Transverse colon (tissue), 4 donors: ENCODE measurements at regions not wholly inside any gene's neighbourhood (a gene's known extent, or its start where the extent isn't known, plus 50 kb on each side); places are given as distances from the start of the nearest gene placed in this dataset.

Experiments
- DNase-seq: peaks from one replicate; pipeline ENCODE4 v3.0.0-alpha.2; 2019
- H3K27ac ChIP-seq, 4 donors: fragments of 200-600 bp; sonication (generic); 2 replicates each; pipeline ENCODE4 v1.5.1; 2016 to 2018; ENCODE audit warnings: inconsistent platforms in 4 of 4
- H3K27me3 ChIP-seq: fragments of 200-600 bp; sonication (generic); 2 replicates; pipeline ENCODE4 v1.5.1; 2017; ENCODE audit warnings: inconsistent platforms
- H3K36me3 ChIP-seq, 4 donors: fragments of 200-600 bp; sonication (generic); 2 replicates each; pipeline ENCODE4 v1.5.1; 2017 to 2019; ENCODE audit warnings: inconsistent platforms in 4 of 4
- H3K4me1 ChIP-seq, 4 donors: fragments of 200-600 bp; sonication (generic); 2 replicates each; pipeline ENCODE4 v1.5.1; 2017 to 2020; ENCODE audit warnings: inconsistent platforms in 4 of 4
- H3K4me3 ChIP-seq, 4 donors: fragments of 200-600 bp; sonication (generic); 1 replicate in 1 of 4; 2 replicates in 3 of 4; pipeline versions ENCODE4 v1.5.1 to v1.6.1; 2017 to 2019; ENCODE audit warnings: inconsistent platforms in 4 of 4
- H3K9me3 ChIP-seq, 2 donors: fragments of 200-600 bp; sonication (generic); 2 replicates each; pipeline ENCODE4 v1.5.1; 2017 to 2019; ENCODE audit warnings: inconsistent platforms in 2 of 2
- EP300 ChIP-seq: sonication (generic); formaldehyde crosslinking; IDR thresholded peaks from one replicate; pipeline ENCODE4 v1.6.1; 2017; ENCODE audit warnings: antibody characterized with exemption, low read depth
- POLR2A ChIP-seq: fragments of 450-650 bp; IDR thresholded peaks from one replicate; pipeline ENCODE4 v1.6.1; 2016; ENCODE audit warnings: antibody characterized with exemption, mild to moderate bottlenecking, moderate library complexity
- POLR2AphosphoS5 ChIP-seq, 3 donors: sonication (generic); formaldehyde crosslinking; IDR thresholded peaks; one replicate each; pipeline ENCODE4 v1.6.1; 2016; ENCODE audit warnings: antibody characterized with exemption in 3 of 3
- WGBS, 2 donors: methylation state at CpG; one replicate each; pipeline ENCODE4 v1.1.5; 2018; ENCODE audit warnings: low coverage in 1 of 2; 5-methylcytosine and 5-hydroxymethylcytosine counted together
- in situ Hi-C, 4 donors: fragments of 200-750 bp; cut with MboI; loops; one replicate each; pipeline versions ENCODE4 v1.15.0 to v1.15.1; 2017; ENCODE audit warnings: low sequenced_read_pairs in 3 of 4, low pct_ligation_motif_present in 1 of 4, low pct_unique_long_range_greater_than_20kb in 1 of 4
- intact Hi-C: fragments of 100-400 bp; cut with DNase I; formaldehyde crosslinking; loops from one replicate; pipeline ENCODE4 v1.15.1; 2023; ENCODE audit warnings: low total_unique reads
- TF ChIP-seq, protein P1 (sequence below), 5 experiments: fragments of 200-600 bp in 3 of 5; fragments of 450-650 bp in 2 of 5; sonication (generic) in 3 of 5; IDR thresholded peaks; 1 replicate in 2 of 5; 2 replicates in 3 of 5; pipeline ENCODE4 v1.5.1; 2016 to 2017; ENCODE audit warnings: antibody characterized with exemption in 5 of 5, inconsistent platforms in 3 of 5, mild to moderate bottlenecking in 2 of 5, moderate library complexity in 1 of 5

DNA sequence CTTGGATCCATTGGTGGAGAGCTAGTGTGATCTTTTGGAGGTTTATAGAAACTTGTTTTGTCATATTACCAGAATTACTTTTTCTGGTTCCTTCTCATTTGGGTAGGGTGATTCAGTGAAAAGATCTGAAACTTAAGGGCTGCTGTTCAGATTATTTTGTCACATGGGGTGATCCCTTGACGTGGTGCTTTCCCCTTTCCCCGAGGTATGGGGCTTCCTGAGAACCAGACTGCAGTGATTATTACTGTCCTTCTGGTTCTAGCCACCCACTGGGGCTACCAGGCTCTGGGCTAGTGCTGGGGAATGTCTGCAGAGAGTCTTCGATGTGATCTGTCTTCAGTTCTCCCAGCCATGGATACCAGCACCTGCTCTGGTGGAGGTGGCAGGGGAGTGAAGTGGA, 1030.0 kb downstream of the GRM8 start:
- Histone ChIP-seq H3K27ac (no peak overlapping the region), H3K4me1 (no peaks in the 10 kb centered on the region), H3K9me3 (peaks cover 0 to 2% of the 10 kb centered on the region in 2 donors), H3K4me3 (no peak overlapping the region), H3K36me3 (no peaks in the 10 kb centered on the region), H3K27me3 (no peaks in the 10 kb centered on the region)
- in situ Hi-C loops: no loop called here
- no peak for DNase-seq
- 44 to 53% methylated on average over 2 to 3 of the region's 3 CpGs for WGBS, 2 donors
- intact Hi-C loops: no loop called here
- TF ChIP-seq POLR2AphosphoS5 (IDR thresholded peaks at IDR 0.05) (no peak), EP300 (no peak), POLR2A (no peak)
- TF ChIP-seq, protein P1, sequence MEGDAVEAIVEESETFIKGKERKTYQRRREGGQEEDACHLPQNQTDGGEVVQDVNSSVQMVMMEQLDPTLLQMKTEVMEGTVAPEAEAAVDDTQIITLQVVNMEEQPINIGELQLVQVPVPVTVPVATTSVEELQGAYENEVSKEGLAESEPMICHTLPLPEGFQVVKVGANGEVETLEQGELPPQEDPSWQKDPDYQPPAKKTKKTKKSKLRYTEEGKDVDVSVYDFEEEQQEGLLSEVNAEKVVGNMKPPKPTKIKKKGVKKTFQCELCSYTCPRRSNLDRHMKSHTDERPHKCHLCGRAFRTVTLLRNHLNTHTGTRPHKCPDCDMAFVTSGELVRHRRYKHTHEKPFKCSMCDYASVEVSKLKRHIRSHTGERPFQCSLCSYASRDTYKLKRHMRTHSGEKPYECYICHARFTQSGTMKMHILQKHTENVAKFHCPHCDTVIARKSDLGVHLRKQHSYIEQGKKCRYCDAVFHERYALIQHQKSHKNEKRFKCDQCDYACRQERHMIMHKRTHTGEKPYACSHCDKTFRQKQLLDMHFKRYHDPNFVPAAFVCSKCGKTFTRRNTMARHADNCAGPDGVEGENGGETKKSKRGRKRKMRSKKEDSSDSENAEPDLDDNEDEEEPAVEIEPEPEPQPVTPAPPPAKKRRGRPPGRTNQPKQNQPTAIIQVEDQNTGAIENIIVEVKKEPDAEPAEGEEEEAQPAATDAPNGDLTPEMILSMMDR (IDR thresholded peaks at IDR 0.05): no peak

DNA sequence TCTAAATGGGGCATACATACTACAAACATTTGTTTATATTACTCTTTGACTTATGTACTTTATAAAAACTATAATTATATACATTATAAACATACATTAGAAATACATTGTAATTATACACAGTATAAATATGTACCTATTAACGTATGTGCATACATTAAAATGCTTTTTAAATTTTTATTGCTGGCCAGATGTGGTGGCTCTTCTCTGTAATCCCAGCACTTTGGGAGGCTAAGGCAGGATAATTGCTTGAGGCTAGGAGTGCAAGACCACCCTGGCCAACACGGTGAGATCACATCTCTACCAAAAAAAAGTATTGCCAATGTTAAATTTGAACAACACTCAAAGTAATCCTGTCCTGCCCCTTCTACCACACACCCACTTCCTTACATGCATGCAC, 1037.0 kb downstream of the GRM8 start:
- Histone ChIP-seq H3K36me3 (no peaks in the 10 kb centered on the region), H3K9me3 (peaks cover 0 to 2% of the 10 kb centered on the region in 2 donors), H3K4me3 (no peak overlapping the region), H3K27ac (no peak overlapping the region), H3K27me3 (no peaks in the 10 kb centered on the region), H3K4me1 (no peaks in the 10 kb centered on the region)
- intact Hi-C loops: no loop called here
- no peak for DNase-seq
- in situ Hi-C loops: no loop called here
- TF ChIP-seq, protein P1 (IDR thresholded peaks at IDR 0.05): no peak
- TF ChIP-seq POLR2AphosphoS5 (IDR thresholded peaks at IDR 0.05) (no peak), EP300 (no peak), POLR2A (no peak)
- WGBS, 2 donors: 43 to 60% methylated on average over 2 of the region's 2 CpGs

DNA sequence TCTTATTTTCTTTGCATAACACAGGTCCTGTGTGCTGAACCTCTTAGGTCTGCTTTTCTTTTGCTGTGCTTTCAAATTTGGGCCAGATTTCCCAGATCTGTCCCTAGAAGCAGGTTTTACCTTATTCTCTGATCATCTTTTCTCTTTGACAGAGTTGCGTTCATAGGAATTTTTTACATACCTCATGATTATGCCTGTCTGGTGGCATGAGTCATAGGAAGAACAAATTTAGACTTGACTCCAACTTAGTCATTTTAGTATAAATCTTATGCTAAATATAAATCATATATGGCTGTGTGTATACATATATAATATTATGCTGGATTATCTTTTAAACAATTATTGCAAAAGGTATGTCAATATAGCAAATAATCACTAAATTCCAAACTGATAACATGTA, 1038.9 kb downstream of the GRM8 start:
- WGBS, 2 donors: 67 to 87% methylated on average over 1 of the region's 1 CpG
- H3K9me3 ChIP-seq: no peaks in the 10 kb centered on the region
- DNase-seq: no peak
- TF ChIP-seq, protein P1 (IDR thresholded peaks at IDR 0.05): no peak
- no peak for TF ChIP-seq EP300
- TF ChIP-seq POLR2A: no peak
- TF ChIP-seq POLR2AphosphoS5 (IDR thresholded peaks at IDR 0.05): no peak
- in situ Hi-C loops (no loop called here), intact Hi-C loops (no loop called here)
- H3K27me3 ChIP-seq: no peaks in the 10 kb centered on the region
- H3K27ac ChIP-seq: no peak overlapping the region
- no peak overlapping the region for H3K4me3 ChIP-seq
- H3K4me1 ChIP-seq: no peaks in the 10 kb centered on the region
- H3K36me3 ChIP-seq: no peaks in the 10 kb centered on the region

DNA sequence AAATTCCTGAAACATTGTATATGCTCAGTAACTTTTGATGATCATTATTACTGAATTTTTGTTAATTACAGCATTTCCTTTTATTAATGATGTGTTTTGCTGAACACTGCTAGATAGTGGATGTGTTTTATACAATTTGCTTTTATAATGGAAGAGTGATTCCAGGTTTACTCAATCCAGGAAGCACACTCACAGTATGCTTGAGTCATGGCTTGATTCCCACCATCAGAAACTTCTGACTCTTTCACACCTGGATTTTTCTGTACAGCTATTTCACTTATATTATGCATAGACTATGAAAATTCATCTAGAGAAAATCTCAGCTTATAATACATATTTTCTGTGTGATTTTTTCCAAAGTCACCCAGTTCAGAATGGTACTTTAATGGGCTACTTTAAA, 1040.9 kb downstream of the GRM8 start:
- Histone ChIP-seq H3K4me3 (no peak overlapping the region), H3K4me1 (no peaks in the 10 kb centered on the region), H3K27ac (no peak overlapping the region), H3K9me3 (no peaks in the 10 kb centered on the region), H3K36me3 (no peaks in the 10 kb centered on the region), H3K27me3 (no peaks in the 10 kb centered on the region)
- intact Hi-C loops (no loop called here), in situ Hi-C loops (no loop called here)
- TF ChIP-seq EP300 (no peak), POLR2A (no peak)
- TF ChIP-seq, protein P1 (IDR thresholded peaks at IDR 0.05): no peak
- DNase-seq: no peak
